ENCODE measurements at regions not wholly inside any gene's neighbourhood (a gene's known extent, or its start where the extent isn't known, plus 50 kb on each side); places are given as distances from the start of the nearest gene placed in this dataset.
"Not testable (repeated sequence)": the region's sequence is repeated elsewhere in the genome, so short reads cannot be mapped to it uniquely, and the experiment has no call there.

- CTCF ChIA-PET (ENCODE audit: unreplicated experiment): no interaction called here
- no TSS peak for BruUV-seq (replicated peaks)
Observed at GRCh38 chr21:15638856-15639549, 90.8 kb upstream of the USP25 start.

GRCh38 chr21:15640113-15640512, 89.7 kb upstream of the USP25 start:
- H3K36me3 ChIP-seq (ENCODE audit: insufficient read depth, low read length); H4K20me1 ChIP-seq (ENCODE audit: insufficient read depth, low read length); H3K9me2 ChIP-seq (ENCODE audit: insufficient read depth, low read length); CTCF ChIA-PET (ENCODE audit: unreplicated experiment); H3K79me2 ChIP-seq (ENCODE audit: insufficient read depth, low read depth, low read length); DNase-seq (ENCODE audit: low spot score); H3K4me3 ChIP-seq (ENCODE audit: low read depth, low read length, poor library complexity, severe bottlenecking); H2AFZ ChIP-seq (ENCODE audit: low read length); POLR2A ChIA-PET; intact Hi-C loops (cut with micrococcal nuclease; ENCODE audit: unreplicated experiment); H3K27ac ChIP-seq (ENCODE audit: low read depth, low read length, poor library complexity, severe bottlenecking); H3K4me1 ChIP-seq (ENCODE audit: insufficient read depth, low read length, poor library complexity, severe bottlenecking); BruUV-seq (replicated peaks); H3K9me3 ChIP-seq (ENCODE audit: low read length); H3K4me2 ChIP-seq (ENCODE audit: low read length): not testable (repeated sequence)

More at GRCh38 chr21:15638856-15639549, 90.8 kb upstream of the USP25 start:
- Histone ChIP-seq H3K4me1 (ENCODE audit: insufficient read depth, low read length, poor library complexity, severe bottlenecking) (no peaks in the 10 kb centered on the region), H4K20me1 (ENCODE audit: insufficient read depth, low read length) (no peaks in the 10 kb centered on the region), H3K27ac (ENCODE audit: low read depth, low read length, poor library complexity, severe bottlenecking) (no peak overlapping the region), H3K79me2 (ENCODE audit: insufficient read depth, low read depth, low read length) (no peaks in the 10 kb centered on the region), H2AFZ (ENCODE audit: low read length) (no peak overlapping the region), H3K4me3 (ENCODE audit: low read depth, low read length, poor library complexity, severe bottlenecking) (no peak overlapping the region), H3K36me3 (ENCODE audit: insufficient read depth, low read length) (no peaks in the 10 kb centered on the region), H3K9me2 (ENCODE audit: insufficient read depth, low read length) (no peaks in the 10 kb centered on the region), H3K4me2 (ENCODE audit: low read length) (no peak overlapping the region), H3K9me3 (ENCODE audit: low read length) (no peaks in the 10 kb centered on the region)
- DNase-seq (ENCODE audit: low spot score): no peak
- POLR2A ChIA-PET: no interaction called here
- TF ChIP-seq CTCF (conservative IDR thresholded peaks at IDR 0.05; ENCODE audit: low read length) (no peak), EZH2phosphoT487 (IDR thresholded peaks at IDR 0.05; ENCODE audit: borderline replicate concordance, low read depth, low read length) (no peak)
- intact Hi-C loops (cut with micrococcal nuclease; ENCODE audit: unreplicated experiment): no loop called here

GRCh38 chr21:15644489-15644888, 85.3 kb upstream of the USP25 start:
- H3K4me2 ChIP-seq (ENCODE audit: low read length): no peak overlapping the region
- no peak overlapping the region for H3K27ac ChIP-seq (ENCODE audit: low read depth, low read length, poor library complexity, severe bottlenecking)
- ChIA-PET CTCF (ENCODE audit: unreplicated experiment) (no interaction called here), POLR2A (no interaction called here)
- no peaks in the 10 kb centered on the region for H3K9me3 ChIP-seq (ENCODE audit: low read length)
- BruUV-seq (replicated peaks): no TSS peak
- H3K9me2 ChIP-seq (ENCODE audit: insufficient read depth, low read length): no peaks in the 10 kb centered on the region
- TF ChIP-seq EZH2phosphoT487 (IDR thresholded peaks at IDR 0.05; ENCODE audit: borderline replicate concordance, low read depth, low read length) (no peak), CTCF (conservative IDR thresholded peaks at IDR 0.05; ENCODE audit: low read length) (no peak)
- intact Hi-C loops (cut with micrococcal nuclease; ENCODE audit: unreplicated experiment): no loop called here
- H2AFZ ChIP-seq (ENCODE audit: low read length): no peak overlapping the region
- H4K20me1 ChIP-seq (ENCODE audit: insufficient read depth, low read length): no peaks in the 10 kb centered on the region
- no peaks in the 10 kb centered on the region for H3K36me3 ChIP-seq (ENCODE audit: insufficient read depth, low read length)
- H3K4me3 ChIP-seq (ENCODE audit: low read depth, low read length, poor library complexity, severe bottlenecking): no peak overlapping the region
- H3K79me2 ChIP-seq (ENCODE audit: insufficient read depth, low read depth, low read length): no peaks in the 10 kb centered on the region
- DNase-seq (ENCODE audit: low spot score): no peak
- H3K4me1 ChIP-seq (ENCODE audit: insufficient read depth, low read length, poor library complexity, severe bottlenecking): no peaks in the 10 kb centered on the region

All from OCI-LY7 (cell line).